Activated CD4-positive, alpha-beta T cell treated with anti-CD3 and anti-CD28 coated beads, Interleukin-2, amount 10 ng/mL, durations not matched to agents 24 days and 14 days (primary cell): ENCODE measurements at regions not wholly inside any gene's neighbourhood (a gene's known extent, or its start where the extent isn't known, plus 50 kb on each side); places are given as distances from the start of the nearest gene placed in this dataset.
A peak's percentile ranks its signal among the peaks of the same experiment; 100 is the strongest.

Experiments used
- DNase-seq: peaks from one replicate; pipeline ENCODE4 v3.0.0; 2022
- H3K27ac Mint-ChIP-seq: one replicate; pipeline ENCODE4 v1.8.0; 2022; ENCODE audit warnings: mild to moderate bottlenecking, mixed read lengths
- H3K27me3 Mint-ChIP-seq: one replicate; pipeline ENCODE4 v1.8.0; 2022; ENCODE audit warnings: mixed read lengths
- H3K36me3 Mint-ChIP-seq: one replicate; pipeline ENCODE4 v1.8.0; 2022; ENCODE audit warnings: low read depth, mild to moderate bottlenecking, mixed read lengths
- H3K4me1 Mint-ChIP-seq: one replicate; pipeline ENCODE4 v1.8.0; 2021; ENCODE audit warnings: mixed read lengths
- H3K4me3 Mint-ChIP-seq: one replicate; pipeline ENCODE4 v1.8.0; 2022; ENCODE audit warnings: mild to moderate bottlenecking, moderate library complexity, mixed read lengths
- H3K9me3 Mint-ChIP-seq: one replicate; pipeline ENCODE4 v1.8.0; 2021; ENCODE audit warnings: mixed read lengths
- intact Hi-C: fragments of 100-400 bp; cut with micrococcal nuclease; formaldehyde crosslinking; loops from one replicate; pipeline ENCODE4 v1.15.1; 2023

DNA sequence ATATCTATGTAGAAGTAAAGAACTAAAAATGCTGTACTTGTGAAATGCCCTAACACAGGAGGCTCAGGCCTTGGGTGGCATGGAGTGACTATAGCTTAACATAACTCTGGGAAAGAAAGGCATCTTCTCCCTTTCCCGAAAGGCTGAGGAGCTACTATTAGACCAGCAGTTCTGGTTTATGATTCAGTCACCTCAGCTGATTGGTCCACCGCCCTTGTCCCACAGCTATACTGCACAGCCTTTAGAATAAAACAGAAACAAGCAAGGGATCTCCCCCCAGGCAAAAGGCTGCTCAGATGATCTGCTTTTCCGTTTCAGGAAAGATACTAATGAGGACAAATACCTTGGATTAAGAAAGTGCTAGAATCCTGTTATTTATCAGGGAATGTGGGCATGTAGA lies 171.3 kb downstream of the SNCA start:
- no peak overlapping the region for H3K27ac Mint-ChIP-seq
- no peak for DNase-seq
- no peak overlapping the region for H3K4me3 Mint-ChIP-seq
- no peaks in the 10 kb centered on the region for H3K36me3 Mint-ChIP-seq
- H3K27me3 Mint-ChIP-seq: peaks cover 22% of the 10 kb centered on the region
- no peaks in the 10 kb centered on the region for H3K4me1 Mint-ChIP-seq
- H3K9me3 Mint-ChIP-seq: peaks cover 5% of the 10 kb centered on the region
- intact Hi-C loops: no loop called here

GRCh38 chr4:89664521-89664920 lies 172.4 kb downstream of the SNCA start:
- Mint-ChIP-seq H3K4me3 (no peak overlapping the region), H3K27me3 (peaks cover 23% of the 10 kb centered on the region), H3K9me3 (peaks cover 4% of the 10 kb centered on the region), H3K36me3 (no peaks in the 10 kb centered on the region), H3K4me1 (no peaks in the 10 kb centered on the region), H3K27ac (no peak overlapping the region)
- intact Hi-C loops: no loop called here
- no peak for DNase-seq

- Mint-ChIP-seq H3K27me3 (peaks cover 20% of the 10 kb centered on the region), H3K27ac (no peak overlapping the region), H3K4me1 (peaks cover 2% of the 10 kb centered on the region), H3K9me3 (no peaks in the 10 kb centered on the region), H3K36me3 (no peaks in the 10 kb centered on the region), H3K4me3 (no peak overlapping the region)
- intact Hi-C loops: no loop called here
- DNase-seq: no peak
Observed at GRCh38 chr4:89661173-89661899, 175.6 kb downstream of the SNCA start.

- Mint-ChIP-seq H3K27me3 (peaks cover 22% of the 10 kb centered on the region), H3K4me3 (no peak overlapping the region), H3K4me1 (peaks cover 2% of the 10 kb centered on the region), H3K27ac (no peak overlapping the region), H3K9me3 (no peaks in the 10 kb centered on the region), H3K36me3 (no peaks in the 10 kb centered on the region)
- DNase-seq: no peak
- intact Hi-C loops: no loop called here
Observed at GRCh38 chr4:89660444-89661172, 176.4 kb downstream of the SNCA start.

GRCh38 chr4:89658701-89659024 lies 178.3 kb downstream of the SNCA start:
- H3K4me1 Mint-ChIP-seq: peaks cover 2% of the 10 kb centered on the region
- no peaks in the 10 kb centered on the region for H3K36me3 Mint-ChIP-seq
- intact Hi-C loops: loop anchor here (5.0 kb wide), 1 partner anchor 244 kb away; no protein-coding TSS in a partner anchor
- H3K27me3 Mint-ChIP-seq: peaks cover 20% of the 10 kb centered on the region
- H3K27ac Mint-ChIP-seq: no peak overlapping the region
- DNase-seq: no peak
- no peak overlapping the region for H3K4me3 Mint-ChIP-seq
- no peaks in the 10 kb centered on the region for H3K9me3 Mint-ChIP-seq

- DNase-seq: no peak
- no peaks in the 10 kb centered on the region for H3K9me3 Mint-ChIP-seq
- peaks cover 23% of the 10 kb centered on the region for H3K27me3 Mint-ChIP-seq
- no peak overlapping the region for H3K27ac Mint-ChIP-seq
- H3K4me1 Mint-ChIP-seq: peaks cover 2% of the 10 kb centered on the region
- H3K36me3 Mint-ChIP-seq: no peaks in the 10 kb centered on the region
- H3K4me3 Mint-ChIP-seq: no peak overlapping the region
- intact Hi-C loops: loop anchor here (5.0 kb wide), 1 partner anchor 244 kb away; no protein-coding TSS in a partner anchor
Observed at GRCh38 chr4:89657931-89658700, 178.8 kb downstream of the SNCA start.

DNA sequence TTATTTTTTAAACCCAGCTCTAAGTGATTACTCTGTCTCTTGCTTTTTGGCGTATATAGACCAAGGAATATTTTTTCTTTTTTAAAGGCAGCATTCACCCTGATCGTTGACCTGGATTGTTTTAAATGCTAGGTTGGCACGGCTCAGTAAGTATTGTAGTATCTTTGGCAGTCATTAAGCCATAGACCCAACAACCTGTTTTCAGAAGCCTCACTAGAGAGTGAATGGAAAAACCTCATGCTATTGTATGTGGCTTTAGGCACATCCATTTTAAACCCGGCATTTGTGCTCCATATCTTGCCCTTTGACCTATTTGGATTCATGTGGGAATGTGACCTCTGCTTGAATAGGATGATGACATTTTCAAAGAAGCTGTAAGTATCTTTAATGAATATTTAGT lies 183.9 kb downstream of the SNCA start:
- H3K36me3 Mint-ChIP-seq: no peaks in the 10 kb centered on the region
- intact Hi-C loops: no loop called here

GRCh38 chr4:89645482-89645881 lies 191.5 kb downstream of the SNCA start:
- H3K4me3 Mint-ChIP-seq: no peak overlapping the region
- intact Hi-C loops: no loop called here
- peaks cover 4% of the 10 kb centered on the region for H3K9me3 Mint-ChIP-seq
- DNase-seq: no peak
- H3K36me3 Mint-ChIP-seq: no peaks in the 10 kb centered on the region
- H3K4me1 Mint-ChIP-seq: no peaks in the 10 kb centered on the region
- H3K27me3 Mint-ChIP-seq: peaks cover 15% of the 10 kb centered on the region
- no peak overlapping the region for H3K27ac Mint-ChIP-seq

More for the DNA sequence above, 183.9 kb downstream of the SNCA start:
- H3K27ac Mint-ChIP-seq: no peak overlapping the region
- no peak for DNase-seq
- no peaks in the 10 kb centered on the region for H3K9me3 Mint-ChIP-seq
- H3K4me1 Mint-ChIP-seq: no peaks in the 10 kb centered on the region
- H3K27me3 Mint-ChIP-seq: peaks cover 11% of the 10 kb centered on the region
- no peak overlapping the region for H3K4me3 Mint-ChIP-seq

GRCh38 chr4:89641367-89641687 lies 195.6 kb downstream of the SNCA start:
- no peaks in the 10 kb centered on the region for H3K36me3 Mint-ChIP-seq
- no peaks in the 10 kb centered on the region for H3K4me1 Mint-ChIP-seq
- intact Hi-C loops: no loop called here
- H3K27me3 Mint-ChIP-seq: peaks cover 15% of the 10 kb centered on the region
- H3K4me3 Mint-ChIP-seq: no peak overlapping the region
- no peak for DNase-seq
- H3K9me3 Mint-ChIP-seq: no peaks in the 10 kb centered on the region
- no peak overlapping the region for H3K27ac Mint-ChIP-seq

GRCh38 chr4:89640620-89641366 lies 196.2 kb downstream of the SNCA start:
- Mint-ChIP-seq H3K4me3 (no peak overlapping the region), H3K36me3 (no peaks in the 10 kb centered on the region), H3K27ac (no peak overlapping the region), H3K4me1 (no peaks in the 10 kb centered on the region), H3K9me3 (no peaks in the 10 kb centered on the region), H3K27me3 (peaks cover 15% of the 10 kb centered on the region)
- intact Hi-C loops: no loop called here
- DNase-seq: peak; percentile 60

GRCh38 chr4:89639395-89639794 lies 197.6 kb downstream of the SNCA start:
- intact Hi-C loops: no loop called here
- Mint-ChIP-seq H3K9me3 (no peaks in the 10 kb centered on the region), H3K4me1 (no peaks in the 10 kb centered on the region), H3K36me3 (no peaks in the 10 kb centered on the region), H3K4me3 (no peak overlapping the region), H3K27ac (no peak overlapping the region), H3K27me3 (peaks cover 18% of the 10 kb centered on the region)
- DNase-seq: no peak

GRCh38 chr4:89625599-89626293 lies 211.2 kb downstream of the SNCA start:
- Mint-ChIP-seq H3K27ac (no peak overlapping the region), H3K27me3 (peaks cover 18% of the 10 kb centered on the region), H3K4me3 (no peak overlapping the region), H3K9me3 (peaks cover 10% of the 10 kb centered on the region), H3K36me3 (no peaks in the 10 kb centered on the region), H3K4me1 (peaks cover 4% of the 10 kb centered on the region)
- DNase-seq: no peak
- intact Hi-C loops: no loop called here

GRCh38 chr4:89619206-89619962 lies 217.6 kb downstream of the SNCA start:
- H3K27me3 Mint-ChIP-seq: no peaks in the 10 kb centered on the region
- peak overlapping the region; percentile 77 for H3K27ac Mint-ChIP-seq
- peak; percentile 80 for DNase-seq
- no peaks in the 10 kb centered on the region for H3K36me3 Mint-ChIP-seq
- peak overlapping the region; percentile 65 for H3K4me3 Mint-ChIP-seq
- H3K4me1 Mint-ChIP-seq: peaks cover 35% of the 10 kb centered on the region
- H3K9me3 Mint-ChIP-seq: no peaks in the 10 kb centered on the region
- intact Hi-C loops: no loop called here
